CD4-positive, alpha-beta T cell treated with Interleukin-6 at 100 ng/mL for 8 hours (primary cell): ENCODE measurements at regions not wholly inside any gene's neighbourhood (a gene's known extent, or its start where the extent isn't known, plus 50 kb on each side); places are given as distances from the start of the nearest gene placed in this dataset.
A peak's percentile ranks its signal among the peaks of the same experiment; 100 is the strongest.
"Not testable (repeated sequence)": the region's sequence is repeated elsewhere in the genome, so short reads cannot be mapped to it uniquely, and the experiment has no call there.

Source experiments
- DNase-seq: peaks from one replicate; pipeline ENCODE4 v3.0.0-alpha.2; 2020; ENCODE audit warnings: mixed read lengths, low spot score

- DNase-seq: no peak
These were observed 110.7 kb upstream of the GZMB start for GRCh38 chr14:24744641-24745040.

- DNase-seq: no peak
These were observed 107.9 kb upstream of the GZMB start for GRCh38 chr14:24741871-24742270.

GRCh38 chr14:24735984-24736630 is 102.1 kb upstream of the GZMB start:
- DNase-seq: no peak

GRCh38 chr14:24734917-24735500 is 101.0 kb upstream of the GZMB start:
- DNase-seq: peak; percentile 12

- DNase-seq: no peak
These were observed 92.5 kb upstream of the GZMB start for GRCh38 chr14:24726480-24726879.

- no peak for DNase-seq
These were observed 91.3 kb upstream of the GZMB start for GRCh38 chr14:24725311-24725710.

- no peak for DNase-seq
These were observed 87.8 kb upstream of the GZMB start for GRCh38 chr14:24721775-24722174.

- no peak for DNase-seq
These were observed 81.2 kb upstream of the GZMB start for GRCh38 chr14:24715239-24715638.

- DNase-seq: no peak
These were observed 79.4 kb upstream of the GZMB start for GRCh38 chr14:24713404-24713803.

GRCh38 chr14:24712909-24713308 is 78.9 kb upstream of the GZMB start:
- DNase-seq: no peak

- no peak for DNase-seq
These were observed 78.4 kb upstream of the GZMB start for GRCh38 chr14:24712374-24712773.

- DNase-seq: peak; percentile 49
These were observed 76.6 kb upstream of the GZMB start for GRCh38 chr14:24710403-24711112.

- no peak for DNase-seq
These were observed 74.7 kb upstream of the GZMB start for GRCh38 chr14:24708684-24709083.

- DNase-seq: no peak
These were observed 72.4 kb upstream of the GZMB start for GRCh38 chr14:24706351-24706750.

GRCh38 chr14:24705840-24706239 is 71.8 kb upstream of the GZMB start:
- no peak for DNase-seq

GRCh38 chr14:24701062-24701461 is 67.1 kb upstream of the GZMB start:
- DNase-seq: no peak

- DNase-seq: no peak
These were observed 66.5 kb upstream of the GZMB start for GRCh38 chr14:24700511-24700910.

GRCh38 chr14:24699052-24699451 is 65.1 kb upstream of the GZMB start:
- DNase-seq: no peak

- DNase-seq: not testable (repeated sequence)
These were observed 62.4 kb upstream of the GZMB start for GRCh38 chr14:24696280-24696920.

GRCh38 chr14:24695265-24696241 is 61.6 kb upstream of the GZMB start:
- peak; percentile 5 for DNase-seq

GRCh38 chr14:24694680-24695079 is 60.7 kb upstream of the GZMB start:
- DNase-seq: peak; percentile 3

- DNase-seq: no peak
These were observed 60.0 kb upstream of the GZMB start for GRCh38 chr14:24693983-24694382.
